CD8-positive, alpha-beta memory T cell (primary cell): ENCODE measurements at regions not wholly inside any gene's neighbourhood (a gene's known extent, or its start where the extent isn't known, plus 50 kb on each side); places are given as distances from the start of the nearest gene placed in this dataset.

Source experiments
- CTCF ChIA-PET: fragments of 350-600 bp; sonication (Branson Sonifier 250); formaldehyde crosslinking; loops from one replicate; lab custom pipeline; 2021; ENCODE audit warnings: antibody characterized with exemption; lab: Charles Lee
- POLR2A ChIA-PET: fragments of 350-600 bp; sonication (Branson Sonifier 250); formaldehyde crosslinking; loops from one replicate; lab custom pipeline; 2021; ENCODE audit warnings: antibody characterized with exemption; lab: Charles Lee
- DNase-seq, 5 donors: peaks; one replicate each; pipeline versions ENCODE4 v3.0.0 to v3.0.0-alpha.2; 2020 to 2022; ENCODE audit warnings: mixed read lengths in 1 of 5
- H3K27ac ChIP-seq: one replicate; pipeline ENCODE4 v1.7.0; 2013; ENCODE audit warnings: low read depth, mild to moderate bottlenecking, low read length, moderate library complexity
- H3K27me3 ChIP-seq: 2 replicates; pipeline ENCODE4 v1.7.0; 2013; ENCODE audit warnings: low read length, mild to moderate bottlenecking; ENCODE audit not compliant: insufficient read depth, poor library complexity, severe bottlenecking
- H3K36me3 ChIP-seq: 2 replicates; pipeline ENCODE4 v1.7.0; 2013; ENCODE audit warnings: mild to moderate bottlenecking, low read length, moderate library complexity; ENCODE audit not compliant: insufficient read depth
- H3K4me1 ChIP-seq: 2 replicates; pipeline ENCODE4 v1.7.0; 2013; ENCODE audit warnings: mild to moderate bottlenecking, low read length, moderate library complexity; ENCODE audit not compliant: insufficient read depth
- H3K4me3 ChIP-seq: 2 replicates; pipeline ENCODE4 v1.7.0; 2013; ENCODE audit warnings: mild to moderate bottlenecking, low read length
- H3K9me3 ChIP-seq: 2 replicates; pipeline ENCODE4 v1.7.0; 2013; ENCODE audit warnings: mild to moderate bottlenecking, low read length
- H3K27ac Mint-ChIP-seq, 8 donors: one replicate each; pipeline ENCODE4 v1.8.0; 2020 to 2021; ENCODE audit warnings: mixed read lengths in 8 of 8, mild to moderate bottlenecking in 6 of 8, inconsistent platforms in 3 of 8, moderate library complexity in 3 of 8
- H3K27me3 Mint-ChIP-seq, 2 donors: one replicate each; pipeline ENCODE4 v1.8.0; 2020 to 2021; ENCODE audit warnings: mixed read lengths in 2 of 2, mild to moderate bottlenecking in 1 of 2, moderate library complexity in 1 of 2
- H3K36me3 Mint-ChIP-seq, 3 donors: one replicate each; pipeline ENCODE4 v1.8.0; 2020 to 2021; ENCODE audit warnings: mixed read lengths in 3 of 3, inconsistent platforms in 1 of 3, mild to moderate bottlenecking in 1 of 3
- H3K4me1 Mint-ChIP-seq, 3 donors: one replicate each; pipeline ENCODE4 v1.8.0; 2020 to 2021; ENCODE audit warnings: mixed read lengths in 3 of 3, inconsistent platforms in 1 of 3, mild to moderate bottlenecking in 1 of 3
- H3K4me3 Mint-ChIP-seq, 7 donors: one replicate each; pipeline ENCODE4 v1.8.0; 2020 to 2021; ENCODE audit warnings: mixed read lengths in 7 of 7, mild to moderate bottlenecking in 6 of 7, moderate library complexity in 4 of 7, inconsistent platforms in 2 of 7
- H3K9me3 Mint-ChIP-seq, 5 donors: one replicate each; pipeline ENCODE4 v1.8.0; 2020 to 2022; ENCODE audit warnings: mixed read lengths in 5 of 5, mild to moderate bottlenecking in 3 of 5, moderate library complexity in 2 of 5, inconsistent platforms in 1 of 5

- H3K4me1 ChIP-seq = no peaks in the 10 kb centered on the region
- Mint-ChIP-seq H3K4me3 (no peak overlapping the region), H3K27me3 (peaks cover 0 to 1% of the 10 kb centered on the region in 2 donors), H3K4me1 (no peaks in the 10 kb centered on the region), H3K27ac (no peak overlapping the region), H3K36me3 (no peaks in the 10 kb centered on the region), H3K9me3 (peaks cover 0 to 3% (median 0%) of the 10 kb centered on the region in 5 donors)
- DNase-seq = no peak
- CTCF ChIA-PET = no interaction called here
- no peaks in the 10 kb centered on the region for H3K9me3 ChIP-seq
- H3K36me3 ChIP-seq = no peaks in the 10 kb centered on the region
- no peak overlapping the region for H3K4me3 ChIP-seq
- no peak overlapping the region for H3K27ac ChIP-seq
- no peaks in the 10 kb centered on the region for H3K27me3 ChIP-seq
- POLR2A ChIA-PET = no interaction called here
Observed at GRCh38 chr1:219434285-219434922, 178.5 kb downstream of the ZC3H11B start.

DNA sequence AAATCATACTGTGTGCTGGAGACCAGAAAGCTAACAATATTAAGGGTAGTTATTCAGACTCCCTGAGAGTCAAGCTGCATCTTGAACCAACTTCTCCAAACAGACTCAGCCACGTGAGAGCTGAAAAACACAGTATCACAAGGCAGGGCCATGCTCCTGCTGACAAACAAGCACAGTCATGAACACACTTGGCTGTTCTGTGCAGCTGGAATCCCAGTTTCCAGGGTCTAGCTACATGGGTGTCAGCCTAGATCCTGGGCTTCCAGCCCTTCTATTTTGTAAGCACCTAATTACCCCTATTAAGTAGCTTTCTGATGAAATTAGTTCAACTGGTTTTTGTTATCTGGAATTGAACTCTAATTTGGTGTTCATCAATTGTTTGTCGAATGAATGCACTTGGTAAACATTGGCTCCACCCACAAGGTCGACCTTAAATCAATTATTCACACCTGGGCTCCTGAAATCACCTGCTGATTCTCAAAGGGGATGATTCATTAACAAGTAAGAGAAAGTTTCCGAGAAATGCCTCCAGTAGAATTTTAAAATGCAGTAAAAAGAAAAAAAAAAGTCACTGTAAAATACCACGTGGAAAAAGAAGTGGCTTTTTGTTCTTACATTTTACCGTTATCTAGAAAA is 179.3 kb downstream of the ZC3H11B start:
- Histone ChIP-seq H3K9me3 (no peaks in the 10 kb centered on the region), H3K4me1 (no peaks in the 10 kb centered on the region), H3K36me3 (no peaks in the 10 kb centered on the region), H3K4me3 (no peak overlapping the region), H3K27me3 (no peaks in the 10 kb centered on the region), H3K27ac (no peak overlapping the region)
- CTCF ChIA-PET = no interaction called here
- no peaks in the 10 kb centered on the region for H3K36me3 Mint-ChIP-seq
- POLR2A ChIA-PET = no interaction called here
- no peaks in the 10 kb centered on the region for H3K4me1 Mint-ChIP-seq
- no peak for DNase-seq
- no peak overlapping the region for H3K4me3 Mint-ChIP-seq
- H3K27ac Mint-ChIP-seq = no peak overlapping the region
- peaks cover 0 to 10% (median 0%) of the 10 kb centered on the region in 5 donors for H3K9me3 Mint-ChIP-seq
- H3K27me3 Mint-ChIP-seq = no peaks in the 10 kb centered on the region

- DNase-seq = no peak
- POLR2A ChIA-PET = no interaction called here
- H3K9me3 ChIP-seq = no peaks in the 10 kb centered on the region
Observed at GRCh38 chr1:219433001-219433400, 179.9 kb downstream of the ZC3H11B start.

GRCh38 chr1:219432191-219432606 is 180.7 kb downstream of the ZC3H11B start:
- Histone ChIP-seq H3K4me1 (no peaks in the 10 kb centered on the region), H3K27ac (no peak overlapping the region), H3K4me3 (no peak overlapping the region), H3K27me3 (no peaks in the 10 kb centered on the region), H3K36me3 (no peaks in the 10 kb centered on the region), H3K9me3 (no peaks in the 10 kb centered on the region)
- Mint-ChIP-seq H3K27ac (no peak overlapping the region), H3K27me3 (no peaks in the 10 kb centered on the region), H3K4me1 (no peaks in the 10 kb centered on the region), H3K36me3 (no peaks in the 10 kb centered on the region), H3K4me3 (no peak overlapping the region), H3K9me3 (peaks cover 0 to 11% (median 0%) of the 10 kb centered on the region in 5 donors)
- CTCF ChIA-PET = no interaction called here
- no peak for DNase-seq
- POLR2A ChIA-PET = no interaction called here

More at GRCh38 chr1:219433001-219433400, 179.9 kb downstream of the ZC3H11B start:
- H3K36me3 ChIP-seq = no peaks in the 10 kb centered on the region
- Mint-ChIP-seq H3K36me3 (no peaks in the 10 kb centered on the region), H3K27me3 (no peaks in the 10 kb centered on the region), H3K9me3 (peaks cover 0 to 11% (median 0%) of the 10 kb centered on the region in 5 donors), H3K4me3 (no peak overlapping the region), H3K27ac (no peak overlapping the region), H3K4me1 (no peaks in the 10 kb centered on the region)
- H3K27ac ChIP-seq = no peak overlapping the region
- no peaks in the 10 kb centered on the region for H3K4me1 ChIP-seq
- CTCF ChIA-PET = no interaction called here
- no peaks in the 10 kb centered on the region for H3K27me3 ChIP-seq
- no peak overlapping the region for H3K4me3 ChIP-seq

- H3K4me3 Mint-ChIP-seq = no peak overlapping the region
Observed at GRCh38 chr1:219430419-219430818, 182.5 kb downstream of the ZC3H11B start.

DNA sequence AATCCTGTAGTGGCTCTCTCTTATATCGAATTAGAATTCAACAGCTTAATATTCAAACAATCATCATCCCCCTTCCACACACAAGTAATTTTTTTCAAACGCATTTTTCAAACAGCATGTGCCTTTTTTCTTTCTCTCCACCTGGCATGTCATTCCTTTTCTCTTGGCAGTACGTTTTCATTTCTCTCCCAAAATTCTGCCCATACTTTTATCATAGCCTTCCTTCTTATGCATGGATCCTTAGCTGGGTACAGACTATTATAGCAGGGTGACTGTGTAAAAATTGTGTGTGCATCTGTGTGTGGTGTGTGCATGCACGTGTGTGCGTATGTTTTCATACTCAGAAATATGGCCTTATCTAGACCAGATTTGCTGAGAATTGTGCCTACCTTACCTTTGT is 184.3 kb downstream of the ZC3H11B start:
- Histone ChIP-seq H3K27ac (no peak overlapping the region), H3K9me3 (no peaks in the 10 kb centered on the region), H3K4me1 (no peaks in the 10 kb centered on the region), H3K4me3 (no peak overlapping the region), H3K27me3 (no peaks in the 10 kb centered on the region), H3K36me3 (no peaks in the 10 kb centered on the region)
- Mint-ChIP-seq H3K4me3 (no peak overlapping the region), H3K36me3 (no peaks in the 10 kb centered on the region), H3K9me3 (peaks cover 0 to 11% (median 0%) of the 10 kb centered on the region in 5 donors), H3K27ac (no peak overlapping the region), H3K27me3 (peaks cover 0 to 2% of the 10 kb centered on the region in 2 donors), H3K4me1 (no peaks in the 10 kb centered on the region)
- ChIA-PET CTCF (no interaction called here), POLR2A (no interaction called here)
- no peak for DNase-seq

More at GRCh38 chr1:219430419-219430818, 182.5 kb downstream of the ZC3H11B start:
- Histone ChIP-seq H3K27ac (no peak overlapping the region), H3K27me3 (no peaks in the 10 kb centered on the region), H3K4me3 (no peak overlapping the region), H3K4me1 (no peaks in the 10 kb centered on the region), H3K9me3 (no peaks in the 10 kb centered on the region), H3K36me3 (no peaks in the 10 kb centered on the region)
- CTCF ChIA-PET = no interaction called here
- no peaks in the 10 kb centered on the region for H3K4me1 Mint-ChIP-seq
- peaks cover 0 to 11% (median 0%) of the 10 kb centered on the region in 5 donors for H3K9me3 Mint-ChIP-seq
- DNase-seq = no peak
- no peaks in the 10 kb centered on the region for H3K27me3 Mint-ChIP-seq
- no peak overlapping the region for H3K27ac Mint-ChIP-seq
- no peaks in the 10 kb centered on the region for H3K36me3 Mint-ChIP-seq
- POLR2A ChIA-PET = no interaction called here

DNA sequence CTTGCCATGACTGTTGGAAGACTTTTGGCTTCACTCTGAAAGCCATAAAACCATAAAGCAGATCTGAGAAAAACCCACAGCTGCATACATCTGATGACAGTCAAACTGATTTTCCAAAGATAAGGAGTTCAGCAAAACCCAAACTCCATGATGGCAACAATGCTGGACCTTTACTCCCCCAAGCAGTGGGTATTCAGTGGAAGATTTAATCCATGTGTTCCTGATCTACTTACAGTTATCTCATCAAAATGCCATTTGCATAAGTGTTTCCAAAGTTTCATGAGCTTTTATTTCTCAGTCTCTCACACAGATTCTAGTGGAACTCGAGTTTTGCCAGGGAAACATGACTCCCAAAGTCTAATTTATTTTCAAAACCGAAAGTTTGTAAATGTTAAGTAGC is 184.9 kb downstream of the ZC3H11B start:
- Mint-ChIP-seq H3K9me3 (peaks cover 0 to 11% (median 0%) of the 10 kb centered on the region in 5 donors), H3K4me3 (no peak overlapping the region), H3K27ac (no peak overlapping the region), H3K36me3 (no peaks in the 10 kb centered on the region), H3K4me1 (no peaks in the 10 kb centered on the region), H3K27me3 (peaks cover 0 to 2% of the 10 kb centered on the region in 2 donors)
- no peak for DNase-seq
- ChIA-PET POLR2A (no interaction called here), CTCF (no interaction called here)
- Histone ChIP-seq H3K4me3 (no peak overlapping the region), H3K4me1 (no peaks in the 10 kb centered on the region), H3K27ac (no peak overlapping the region), H3K9me3 (no peaks in the 10 kb centered on the region), H3K27me3 (no peaks in the 10 kb centered on the region), H3K36me3 (no peaks in the 10 kb centered on the region)

- Histone ChIP-seq H3K4me3 (no peak overlapping the region), H3K4me1 (no peaks in the 10 kb centered on the region), H3K27ac (no peak overlapping the region), H3K9me3 (no peaks in the 10 kb centered on the region), H3K36me3 (no peaks in the 10 kb centered on the region), H3K27me3 (no peaks in the 10 kb centered on the region)
- no peaks in the 10 kb centered on the region for H3K36me3 Mint-ChIP-seq
- H3K27me3 Mint-ChIP-seq = peaks cover 0 to 2% of the 10 kb centered on the region in 2 donors
- no peak overlapping the region for H3K27ac Mint-ChIP-seq
- DNase-seq = no peak
- H3K4me3 Mint-ChIP-seq = no peak overlapping the region
- H3K9me3 Mint-ChIP-seq = peaks cover 0 to 11% (median 0%) of the 10 kb centered on the region in 5 donors
- no peaks in the 10 kb centered on the region for H3K4me1 Mint-ChIP-seq
- CTCF ChIA-PET = no interaction called here
- POLR2A ChIA-PET = no interaction called here
Observed at GRCh38 chr1:219427403-219427802, 185.5 kb downstream of the ZC3H11B start.
